Neural crest cell (in vitro differentiated cells): ENCODE measurements at regions not wholly inside any gene's neighbourhood (a gene's known extent, or its start where the extent isn't known, plus 50 kb on each side); places are given as distances from the start of the nearest gene placed in this dataset.

Experiments
- DNase-seq: peaks from one replicate; pipeline ENCODE4 v3.0.0; 2021; ENCODE audit warnings: low read depth, mixed read lengths, low spot score
- H3K27ac Mint-ChIP-seq: one replicate; pipeline ENCODE4 v1.8.0; 2021; ENCODE audit warnings: mild to moderate bottlenecking, mixed read lengths; ENCODE audit not compliant: unreplicated experiment
- H3K27me3 Mint-ChIP-seq: 2 replicates; pipeline ENCODE4 v1.8.0; 2021; ENCODE audit warnings: low read depth, mild to moderate bottlenecking, mixed read lengths
- H3K36me3 Mint-ChIP-seq: 2 replicates; pipeline ENCODE4 v1.8.0; 2021; ENCODE audit warnings: low read depth, mild to moderate bottlenecking, mixed read lengths
- H3K4me1 Mint-ChIP-seq: 2 replicates; pipeline ENCODE4 v1.8.0; 2021; ENCODE audit warnings: mixed read lengths
- H3K4me3 Mint-ChIP-seq: one replicate; pipeline ENCODE4 v1.8.0; 2021; ENCODE audit warnings: mild to moderate bottlenecking, mixed read lengths
- H3K9me3 Mint-ChIP-seq: 2 replicates; pipeline ENCODE4 v1.8.0; 2021; ENCODE audit warnings: mixed read lengths
- CTCF ChIP-seq: fragments of 200-600 bp; sonication (generic); conservative IDR thresholded peaks from 2 replicates; pipeline ENCODE4 v1.5.0; 2021; ENCODE audit warnings: antibody characterized with exemption, mild to moderate bottlenecking

GRCh38 chr17:34118564-34118963, 136.5 kb upstream of the CCL2 start:
- Mint-ChIP-seq H3K4me1 (no peaks in the 10 kb centered on the region), H3K9me3 (no peaks in the 10 kb centered on the region), H3K4me3 (no peak overlapping the region), H3K36me3 (no peaks in the 10 kb centered on the region), H3K27me3 (peaks cover 33% of the 10 kb centered on the region), H3K27ac (no peak overlapping the region)
- DNase-seq, result no peak
- no peak for TF ChIP-seq CTCF

- H3K27ac Mint-ChIP-seq, result no peak overlapping the region
- no peak for TF ChIP-seq CTCF
- H3K27me3 Mint-ChIP-seq, result peaks cover 33% of the 10 kb centered on the region
- no peak for DNase-seq
- H3K36me3 Mint-ChIP-seq, result no peaks in the 10 kb centered on the region
- no peaks in the 10 kb centered on the region for H3K9me3 Mint-ChIP-seq
- no peak overlapping the region for H3K4me3 Mint-ChIP-seq
- H3K4me1 Mint-ChIP-seq, result no peaks in the 10 kb centered on the region
These were observed 133.8 kb upstream of the CCL2 start for GRCh38 chr17:34121311-34121710.

- Mint-ChIP-seq H3K4me3 (no peak overlapping the region), H3K4me1 (no peaks in the 10 kb centered on the region), H3K27ac (no peak overlapping the region), H3K27me3 (peaks cover 40% of the 10 kb centered on the region), H3K36me3 (no peaks in the 10 kb centered on the region), H3K9me3 (no peaks in the 10 kb centered on the region)
- TF ChIP-seq CTCF, result no peak
- DNase-seq, result no peak
These were observed 132.6 kb upstream of the CCL2 start for GRCh38 chr17:34122515-34122914.

GRCh38 chr17:34125010-34125409, 130.1 kb upstream of the CCL2 start:
- H3K4me1 Mint-ChIP-seq, result no peaks in the 10 kb centered on the region
- H3K36me3 Mint-ChIP-seq, result no peaks in the 10 kb centered on the region
- DNase-seq, result no peak
- no peak overlapping the region for H3K27ac Mint-ChIP-seq
- no peak overlapping the region for H3K4me3 Mint-ChIP-seq
- no peak for TF ChIP-seq CTCF
- no peaks in the 10 kb centered on the region for H3K9me3 Mint-ChIP-seq
- H3K27me3 Mint-ChIP-seq, result peaks cover 29% of the 10 kb centered on the region

GRCh38 chr17:34125921-34126320, 129.2 kb upstream of the CCL2 start:
- DNase-seq, result no peak
- TF ChIP-seq CTCF, result no peak
- Mint-ChIP-seq H3K27me3 (peaks cover 29% of the 10 kb centered on the region), H3K36me3 (no peaks in the 10 kb centered on the region), H3K27ac (no peak overlapping the region), H3K4me1 (peaks cover 4% of the 10 kb centered on the region), H3K4me3 (no peak overlapping the region), H3K9me3 (no peaks in the 10 kb centered on the region)

- Mint-ChIP-seq H3K27me3 (peaks cover 24% of the 10 kb centered on the region), H3K4me3 (no peak overlapping the region)
- no peak for TF ChIP-seq CTCF
These were observed 128.6 kb upstream of the CCL2 start for GRCh38 chr17:34126496-34126895.

More at GRCh38 chr17:34126496-34126895, 128.6 kb upstream of the CCL2 start:
- Mint-ChIP-seq H3K36me3 (no peaks in the 10 kb centered on the region), H3K9me3 (no peaks in the 10 kb centered on the region), H3K4me1 (peaks cover 6% of the 10 kb centered on the region), H3K27ac (no peak overlapping the region)
- no peak for DNase-seq
